GM12878 (cell line): ENCODE measurements at regions not wholly inside any gene's neighbourhood (a gene's known extent, or its start where the extent isn't known, plus 50 kb on each side); places are given as distances from the start of the nearest gene placed in this dataset.

Source experiments
- ATAC-seq: fragments of 200-7000 bp; cut with Tn5 transposase; 3 replicates; pipeline ENCODE4 v1.9.1; 2020; ENCODE audit warnings: mild to moderate bottlenecking, moderate library complexity
- BruUV-seq: library from RNA; stranded (reverse); fragments of 400-500 nt; replicated peaks from 2 replicates; lab custom pipeline; 2021; lab: Mats Ljungman, UMichigan
- CTCF ChIA-PET: fragments of 300-600 bp; sonication (Branson Sonifier 250); formaldehyde crosslinking; extraction: SDS; loops from one replicate; lab custom pipeline; 2021; ENCODE audit warnings: inconsistent platforms; lab: Yijun Ruan, JAX
- POLR2A ChIA-PET: fragments of 350-600 bp; formaldehyde crosslinking; extraction: SDS; loops from one replicate; lab custom pipeline; 2021; ENCODE audit warnings: inconsistent platforms; lab: Charles Lee
- RAD21 ChIA-PET: fragments of 300-600 bp; sonication (Branson Sonifier 250); formaldehyde crosslinking; loops from one replicate; lab custom pipeline; 2023; ENCODE audit warnings: antibody characterized with exemption; ENCODE audit not compliant: unreplicated experiment; lab: Charles Lee
- SMC1A ChIA-PET: fragments of 300-600 bp; sonication (Branson Sonifier 250); formaldehyde crosslinking; loops from one replicate; lab custom pipeline; 2023; ENCODE audit not compliant: unreplicated experiment, uncharacterized antibody; lab: Charles Lee
- DNase-seq: peaks from one replicate; pipeline ENCODE4 v3.0.0-alpha.2; 2011; ENCODE audit warnings: low read depth, low spot score
- FAIRE-seq: peaks from 3 replicates; lab custom pipeline; 2011; peaks lifted over from hg19 to GRCh38; lab: Jason Lieb, UNC
- H2AFZ ChIP-seq: 2 replicates; pipeline ENCODE4 v1.6.0; 2011; ENCODE audit warnings: low read depth, low read length, control low read depth; ENCODE audit not compliant: control insufficient read depth
- H3K27ac ChIP-seq: 2 replicates; pipeline ENCODE4 v1.5.1; 2011; ENCODE audit warnings: control low read depth; ENCODE audit not compliant: control insufficient read depth, insufficient read depth
- H3K27me3 ChIP-seq, 2 experiments: replicated peaks in 1 of 2; 2 replicates each; pipeline versions ENCODE4 v1.6.0 to v1.6.1; 2011; ENCODE audit warnings: low read length in 1 of 2; ENCODE audit not compliant: control insufficient read depth in 2 of 2, insufficient read depth in 2 of 2
- H3K36me3 ChIP-seq, 2 experiments: 2 replicates each; pipeline ENCODE4 v1.5.1; 2011; ENCODE audit warnings: low read length in 1 of 2; ENCODE audit not compliant: control insufficient read depth in 2 of 2, insufficient read depth in 2 of 2
- H3K4me1 ChIP-seq: 2 replicates; pipeline ENCODE4 v1.6.1; 2011; ENCODE audit warnings: mild to moderate bottlenecking, low read length, moderate library complexity, mixed read lengths; ENCODE audit not compliant: control insufficient read depth, insufficient read depth
- H3K4me2 ChIP-seq: 2 replicates; pipeline ENCODE4 v1.6.0; 2011; ENCODE audit warnings: control low read depth; ENCODE audit not compliant: control insufficient read depth, insufficient read depth
- H3K4me3 ChIP-seq: fragments of 200-600 bp; sonication (generic); 2 replicates; pipeline ENCODE4 v1.5.1; 2016
- H3K79me2 ChIP-seq: 2 replicates; pipeline ENCODE4 v1.6.0; 2011; ENCODE audit warnings: low read length; ENCODE audit not compliant: control insufficient read depth, insufficient read depth
- H3K9ac ChIP-seq: 2 replicates; pipeline ENCODE4 v1.8.0; 2011; ENCODE audit warnings: low read length, control low read depth, mixed read lengths; ENCODE audit not compliant: control insufficient read depth, insufficient read depth
- H3K9me3 ChIP-seq: replicated peaks from 3 replicates; pipeline ENCODE4 v1.5.1; 2011; ENCODE audit warnings: mild to moderate bottlenecking, low read length; ENCODE audit not compliant: control insufficient read depth, insufficient read depth
- H4K20me1 ChIP-seq: 2 replicates; pipeline ENCODE4 v1.6.0; 2011; ENCODE audit not compliant: control insufficient read depth, insufficient read depth
- BACH1 ChIP-seq: fragments of 450-650 bp; IDR thresholded peaks from 2 replicates; pipeline ENCODE4 v1.6.1; 2017; ENCODE audit warnings: mild to moderate bottlenecking, borderline replicate concordance
- CHD1 ChIP-seq: IDR thresholded peaks from 2 replicates; pipeline ENCODE4 v1.6.1; 2012; ENCODE audit warnings: low read depth, low read length, improper control_type of control experiment
- DPF2 ChIP-seq: fragments of 450-650 bp; IDR thresholded peaks from 2 replicates; pipeline ENCODE4 v1.6.1; 2017; ENCODE audit warnings: mild to moderate bottlenecking
- ESRRA ChIP-seq: IDR thresholded peaks from 2 replicates; pipeline ENCODE4 v1.6.1; 2012; ENCODE audit warnings: mild to moderate bottlenecking, low read length, improper control_type of control experiment
- KDM1A ChIP-seq: fragments of 200-600 bp; sonication (generic); IDR thresholded peaks from 2 replicates; pipeline ENCODE4 v1.6.1; 2016; ENCODE audit warnings: borderline replicate concordance
- KLF5 ChIP-seq: fragments of 450-650 bp; IDR thresholded peaks from 2 replicates; pipeline ENCODE4 v1.6.1; 2014; ENCODE audit warnings: mild to moderate bottlenecking; ENCODE audit not compliant: partially characterized antibody
- NR2C1 ChIP-seq: fragments of 450-650 bp; IDR thresholded peaks from 2 replicates; pipeline ENCODE4 v1.6.1; 2017; ENCODE audit warnings: antibody characterized with exemption, mild to moderate bottlenecking, moderate library complexity
- PAX5 ChIP-seq: IDR thresholded peaks from 2 replicates; pipeline ENCODE4 v1.6.1; 2011; ENCODE audit warnings: low read depth, low read length, borderline replicate concordance
- SIX5 ChIP-seq: IDR thresholded peaks from 2 replicates; pipeline ENCODE4 v1.6.1; 2011; ENCODE audit warnings: mild to moderate bottlenecking, low read depth, low read length, moderate library complexity; ENCODE audit not compliant: severe bottlenecking
- SMC3 ChIP-seq: IDR thresholded peaks from 2 replicates; pipeline ENCODE4 v1.6.1; 2011; ENCODE audit warnings: low read length, improper control_type of control experiment, borderline replicate concordance
- SP1 ChIP-seq: IDR thresholded peaks from one replicate; pipeline ENCODE4 v1.6.1; 2011; ENCODE audit warnings: low read depth, low read length
- STAT1 ChIP-seq: fragments of 450-650 bp; conservative IDR thresholded peaks from 2 replicates; pipeline ENCODE4 v1.6.1; 2014; ENCODE audit warnings: antibody characterized with exemption, mild to moderate bottlenecking
- ZBED1 ChIP-seq: IDR thresholded peaks from 2 replicates; pipeline ENCODE4 v1.6.1; 2016; ENCODE audit warnings: borderline replicate concordance
- ZNF274 ChIP-seq: IDR thresholded peaks from one replicate; pipeline ENCODE4 v1.8.0; 2011; ENCODE audit not compliant: insufficient read length, insufficient read depth
- ZNF622 ChIP-seq: fragments of 450-650 bp; IDR thresholded peaks from 2 replicates; pipeline ENCODE4 v1.6.1; 2017; ENCODE audit warnings: mild to moderate bottlenecking, inconsistent platforms
- ZZZ3 ChIP-seq: IDR thresholded peaks from 2 replicates; pipeline ENCODE4 v1.6.1; 2011; ENCODE audit warnings: low read depth; ENCODE audit not compliant: control insufficient read depth, insufficient read length
- WGBS: methylation state at CpG from one replicate; pipeline ENCODE4 v1.1.6; 2016; ENCODE audit warnings: low lambda C conversion rate; ENCODE audit not compliant: insufficient replicate concordance, insufficient coverage; ENCODE audit errors: missing lambda C conversion rate; 5-methylcytosine and 5-hydroxymethylcytosine counted together
- in situ Hi-C: fragments of 300-500 bp; cut with MboI; formaldehyde crosslinking; loops from 9 replicates; pipeline ENCODE4 v1.14.3; 2018; ENCODE audit warnings: mixed read lengths
- intact Hi-C: fragments of 100-400 bp; cut with micrococcal nuclease; formaldehyde crosslinking; loops from one replicate; pipeline ENCODE4 v1.14.2; 2022; ENCODE audit not compliant: unreplicated experiment
- TF ChIP-seq, protein P1 (sequence below): fragments of 450-650 bp; formaldehyde crosslinking; IDR thresholded peaks from 2 replicates; pipeline ENCODE4 v1.5.0; 2022; ENCODE audit warnings: mild to moderate bottlenecking, missing genetic modification characterization
- TF ChIP-seq, protein P2 (sequence below): IDR thresholded peaks from 2 replicates; pipeline ENCODE4 v1.6.1; 2012; ENCODE audit warnings: mild to moderate bottlenecking, low read depth, low read length
- TF ChIP-seq, protein P3 (sequence below): IDR thresholded peaks from 2 replicates; pipeline ENCODE4 v1.6.1; 2012; ENCODE audit warnings: low read depth, low read length, improper control_type of control experiment

DNA sequence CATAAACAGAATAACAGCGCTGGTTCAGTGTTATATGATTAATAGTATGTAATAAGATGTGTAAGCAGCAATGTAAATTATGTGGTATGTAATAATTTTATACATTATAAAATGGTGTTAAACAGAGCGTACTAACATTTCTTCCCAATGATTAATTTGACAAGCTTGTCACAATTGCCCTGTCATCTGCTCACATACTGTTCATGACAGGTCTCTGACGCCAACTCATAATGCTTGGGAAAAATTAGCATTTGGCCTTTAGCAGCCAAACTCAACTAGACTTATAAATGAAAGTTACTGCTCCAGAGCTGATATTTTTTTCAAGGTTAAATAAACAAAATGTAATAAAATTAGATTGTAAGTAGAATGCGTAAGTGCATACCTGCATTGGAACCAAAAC lies 246.8 kb downstream of the TRAM1L1 start (continued):
- TF ChIP-seq, protein P1, sequence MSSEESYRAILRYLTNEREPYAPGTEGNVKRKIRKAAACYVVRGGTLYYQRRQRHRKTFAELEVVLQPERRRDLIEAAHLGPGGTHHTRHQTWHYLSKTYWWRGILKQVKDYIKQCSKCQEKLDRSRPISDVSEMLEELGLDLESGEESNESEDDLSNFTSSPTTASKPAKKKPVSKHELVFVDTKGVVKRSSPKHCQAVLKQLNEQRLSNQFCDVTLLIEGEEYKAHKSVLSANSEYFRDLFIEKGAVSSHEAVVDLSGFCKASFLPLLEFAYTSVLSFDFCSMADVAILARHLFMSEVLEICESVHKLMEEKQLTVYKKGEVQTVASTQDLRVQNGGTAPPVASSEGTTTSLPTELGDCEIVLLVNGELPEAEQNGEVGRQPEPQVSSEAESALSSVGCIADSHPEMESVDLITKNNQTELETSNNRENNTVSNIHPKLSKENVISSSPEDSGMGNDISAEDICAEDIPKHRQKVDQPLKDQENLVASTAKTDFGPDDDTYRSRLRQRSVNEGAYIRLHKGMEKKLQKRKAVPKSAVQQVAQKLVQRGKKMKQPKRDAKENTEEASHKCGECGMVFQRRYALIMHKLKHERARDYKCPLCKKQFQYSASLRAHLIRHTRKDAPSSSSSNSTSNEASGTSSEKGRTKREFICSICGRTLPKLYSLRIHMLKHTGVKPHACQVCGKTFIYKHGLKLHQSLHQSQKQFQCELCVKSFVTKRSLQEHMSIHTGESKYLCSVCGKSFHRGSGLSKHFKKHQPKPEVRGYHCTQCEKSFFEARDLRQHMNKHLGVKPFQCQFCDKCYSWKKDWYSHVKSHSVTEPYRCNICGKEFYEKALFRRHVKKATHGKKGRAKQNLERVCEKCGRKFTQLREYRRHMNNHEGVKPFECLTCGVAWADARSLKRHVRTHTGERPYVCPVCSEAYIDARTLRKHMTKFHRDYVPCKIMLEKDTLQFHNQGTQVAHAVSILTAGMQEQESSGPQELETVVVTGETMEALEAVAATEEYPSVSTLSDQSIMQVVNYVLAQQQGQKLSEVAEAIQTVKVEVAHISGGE (CRISPR knock-in tag), result no peak
- TF ChIP-seq ESRRA (no peak), KLF5 (no peak), SIX5 (no peak), SMC3 (no peak), NR2C1 (no peak), ZBED1 (no peak), BACH1 (no peak)

DNA sequence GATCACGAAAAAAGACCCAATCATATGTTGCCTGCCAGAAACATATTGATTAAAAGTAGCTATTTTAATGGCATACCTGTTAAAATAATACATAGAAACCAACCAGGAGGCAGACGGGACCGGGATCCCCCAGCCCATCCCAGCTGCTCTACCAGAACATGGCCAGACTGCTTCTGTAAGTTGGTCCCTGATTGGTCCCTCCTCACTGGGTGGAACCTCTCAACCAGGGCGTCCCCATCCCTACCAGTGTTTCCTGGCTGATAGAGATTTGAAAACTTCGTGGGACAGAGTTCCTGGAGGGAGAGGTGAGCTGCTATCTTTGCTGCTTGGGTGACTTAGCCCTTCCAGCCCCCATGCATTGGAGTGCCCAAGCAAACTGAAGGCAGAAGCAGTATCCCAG lies 256.2 kb downstream of the TRAM1L1 start:
- FAIRE-seq (no peak), ATAC-seq (no peak; the same call in 2 of the 3 replicates), DNase-seq (no peak)
- no peaks in the 10 kb centered on the region for H3K9me3 ChIP-seq
- no peak overlapping the region for H3K4me2 ChIP-seq
- RAD21 ChIA-PET, result no interaction called here
- H2AFZ ChIP-seq, result no peak overlapping the region
- intact Hi-C loops, result no loop called here
- no peak overlapping the region for H3K9ac ChIP-seq
- no peaks in the 10 kb centered on the region for H3K36me3 ChIP-seq
- H3K79me2 ChIP-seq, result no peaks in the 10 kb centered on the region
- CTCF ChIA-PET, result interaction anchor here (0.7 kb wide), 1 partner anchor 43 kb away, joined by 3 read pairs; no protein-coding TSS in a partner anchor
- H3K27ac ChIP-seq, result no peak overlapping the region
- SMC1A ChIA-PET, result no interaction called here
- H3K27me3 ChIP-seq, result no peaks in the 10 kb centered on the region
- 29% methylated on average over 5 of the region's 5 CpGs for WGBS
- H3K4me1 ChIP-seq, result no peaks in the 10 kb centered on the region
- in situ Hi-C loops, result no loop called here
- BruUV-seq, result no TSS peak
- no peaks in the 10 kb centered on the region for H4K20me1 ChIP-seq
- POLR2A ChIA-PET, result no interaction called here
- H3K4me3 ChIP-seq, result no peak overlapping the region
- TF ChIP-seq, protein P2, sequence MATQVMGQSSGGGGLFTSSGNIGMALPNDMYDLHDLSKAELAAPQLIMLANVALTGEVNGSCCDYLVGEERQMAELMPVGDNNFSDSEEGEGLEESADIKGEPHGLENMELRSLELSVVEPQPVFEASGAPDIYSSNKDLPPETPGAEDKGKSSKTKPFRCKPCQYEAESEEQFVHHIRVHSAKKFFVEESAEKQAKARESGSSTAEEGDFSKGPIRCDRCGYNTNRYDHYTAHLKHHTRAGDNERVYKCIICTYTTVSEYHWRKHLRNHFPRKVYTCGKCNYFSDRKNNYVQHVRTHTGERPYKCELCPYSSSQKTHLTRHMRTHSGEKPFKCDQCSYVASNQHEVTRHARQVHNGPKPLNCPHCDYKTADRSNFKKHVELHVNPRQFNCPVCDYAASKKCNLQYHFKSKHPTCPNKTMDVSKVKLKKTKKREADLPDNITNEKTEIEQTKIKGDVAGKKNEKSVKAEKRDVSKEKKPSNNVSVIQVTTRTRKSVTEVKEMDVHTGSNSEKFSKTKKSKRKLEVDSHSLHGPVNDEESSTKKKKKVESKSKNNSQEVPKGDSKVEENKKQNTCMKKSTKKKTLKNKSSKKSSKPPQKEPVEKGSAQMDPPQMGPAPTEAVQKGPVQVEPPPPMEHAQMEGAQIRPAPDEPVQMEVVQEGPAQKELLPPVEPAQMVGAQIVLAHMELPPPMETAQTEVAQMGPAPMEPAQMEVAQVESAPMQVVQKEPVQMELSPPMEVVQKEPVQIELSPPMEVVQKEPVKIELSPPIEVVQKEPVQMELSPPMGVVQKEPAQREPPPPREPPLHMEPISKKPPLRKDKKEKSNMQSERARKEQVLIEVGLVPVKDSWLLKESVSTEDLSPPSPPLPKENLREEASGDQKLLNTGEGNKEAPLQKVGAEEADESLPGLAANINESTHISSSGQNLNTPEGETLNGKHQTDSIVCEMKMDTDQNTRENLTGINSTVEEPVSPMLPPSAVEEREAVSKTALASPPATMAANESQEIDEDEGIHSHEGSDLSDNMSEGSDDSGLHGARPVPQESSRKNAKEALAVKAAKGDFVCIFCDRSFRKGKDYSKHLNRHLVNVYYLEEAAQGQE, result no peak
- TF ChIP-seq SP1, result no peak
- no peak for TF ChIP-seq PAX5
- no peak for TF ChIP-seq DPF2
- no peak for TF ChIP-seq STAT1
- no peak for TF ChIP-seq ZZZ3
- TF ChIP-seq KDM1A, result no peak
- TF ChIP-seq CHD1, result no peak
- TF ChIP-seq ZNF622, result no peak
- TF ChIP-seq, protein P3, sequence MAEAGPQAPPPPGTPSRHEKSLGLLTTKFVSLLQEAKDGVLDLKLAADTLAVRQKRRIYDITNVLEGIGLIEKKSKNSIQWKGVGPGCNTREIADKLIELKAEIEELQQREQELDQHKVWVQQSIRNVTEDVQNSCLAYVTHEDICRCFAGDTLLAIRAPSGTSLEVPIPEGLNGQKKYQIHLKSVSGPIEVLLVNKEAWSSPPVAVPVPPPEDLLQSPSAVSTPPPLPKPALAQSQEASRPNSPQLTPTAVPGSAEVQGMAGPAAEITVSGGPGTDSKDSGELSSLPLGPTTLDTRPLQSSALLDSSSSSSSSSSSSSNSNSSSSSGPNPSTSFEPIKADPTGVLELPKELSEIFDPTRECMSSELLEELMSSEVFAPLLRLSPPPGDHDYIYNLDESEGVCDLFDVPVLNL, result no peak
- TF ChIP-seq ZNF274, result no peak
